PC-3 (cell line): ENCODE measurements at regions not wholly inside any gene's neighbourhood (a gene's known extent, or its start where the extent isn't known, plus 50 kb on each side); places are given as distances from the start of the nearest gene placed in this dataset.

Source experiments
- EZH2 ChIP-seq: fragments of 300-600 bp; sonication (generic); IDR thresholded peaks from one replicate; pipeline ENCODE4 v1.6.1; 2017; ENCODE audit warnings: antibody characterized with exemption, mild to moderate bottlenecking, low read length; ENCODE audit not compliant: unreplicated experiment
- EZH2phosphoT487 ChIP-seq: fragments of 300-600 bp; sonication (generic); IDR thresholded peaks from 2 replicates; pipeline ENCODE4 v1.6.1; 2018; ENCODE audit warnings: mild to moderate bottlenecking, antibody characterized with exemption, low read length, borderline replicate concordance
- TF ChIP-seq, protein P1 (sequence below): fragments of 300-600 bp; sonication (generic); conservative IDR thresholded peaks from 2 replicates; pipeline ENCODE4 v1.5.1; 2017; ENCODE audit warnings: antibody characterized with exemption, low read depth, mild to moderate bottlenecking, low read length

GRCh38 chr2:107290041-107290440 lies 404.1 kb upstream of the ST6GAL2 start:
- TF ChIP-seq, protein P1, sequence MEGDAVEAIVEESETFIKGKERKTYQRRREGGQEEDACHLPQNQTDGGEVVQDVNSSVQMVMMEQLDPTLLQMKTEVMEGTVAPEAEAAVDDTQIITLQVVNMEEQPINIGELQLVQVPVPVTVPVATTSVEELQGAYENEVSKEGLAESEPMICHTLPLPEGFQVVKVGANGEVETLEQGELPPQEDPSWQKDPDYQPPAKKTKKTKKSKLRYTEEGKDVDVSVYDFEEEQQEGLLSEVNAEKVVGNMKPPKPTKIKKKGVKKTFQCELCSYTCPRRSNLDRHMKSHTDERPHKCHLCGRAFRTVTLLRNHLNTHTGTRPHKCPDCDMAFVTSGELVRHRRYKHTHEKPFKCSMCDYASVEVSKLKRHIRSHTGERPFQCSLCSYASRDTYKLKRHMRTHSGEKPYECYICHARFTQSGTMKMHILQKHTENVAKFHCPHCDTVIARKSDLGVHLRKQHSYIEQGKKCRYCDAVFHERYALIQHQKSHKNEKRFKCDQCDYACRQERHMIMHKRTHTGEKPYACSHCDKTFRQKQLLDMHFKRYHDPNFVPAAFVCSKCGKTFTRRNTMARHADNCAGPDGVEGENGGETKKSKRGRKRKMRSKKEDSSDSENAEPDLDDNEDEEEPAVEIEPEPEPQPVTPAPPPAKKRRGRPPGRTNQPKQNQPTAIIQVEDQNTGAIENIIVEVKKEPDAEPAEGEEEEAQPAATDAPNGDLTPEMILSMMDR: no peak
- TF ChIP-seq EZH2phosphoT487: no peak
- no peak for TF ChIP-seq EZH2
